Activated T-helper 9 cell treated with anti-CD3 and anti-CD28 coated beads, Interleukin-2, amount 50 U/mL, for 16 hours (primary cell): ENCODE measurements at regions not wholly inside any gene's neighbourhood (a gene's known extent, or its start where the extent isn't known, plus 50 kb on each side); places are given as distances from the start of the nearest gene placed in this dataset.
A peak's percentile ranks its signal among the peaks of the same experiment; 100 is the strongest.

Experiments used
- DNase-seq: peaks from one replicate; pipeline ENCODE4 v3.0.0-alpha.2; 2020; ENCODE audit warnings: low read depth

- no peak for DNase-seq
Observed at GRCh38 chr1:5750186-5751162, 241.8 kb downstream of the NPHP4 start.

GRCh38 chr1:5748286-5749225 lies 243.7 kb downstream of the NPHP4 start:
- DNase-seq: no peak

- no peak for DNase-seq
Observed at GRCh38 chr1:5747426-5748285, 244.6 kb downstream of the NPHP4 start.

GRCh38 chr1:5746611-5747425 lies 245.4 kb downstream of the NPHP4 start:
- no peak for DNase-seq

- DNase-seq: peak; percentile 11
Observed at GRCh38 chr1:5745800-5746610, 246.2 kb downstream of the NPHP4 start.

GRCh38 chr1:5744911-5745799 lies 247.1 kb downstream of the NPHP4 start:
- no peak for DNase-seq

GRCh38 chr1:5744341-5744740 lies 247.9 kb downstream of the NPHP4 start:
- no peak for DNase-seq

- DNase-seq: no peak
Observed at GRCh38 chr1:5743435-5744095, 248.7 kb downstream of the NPHP4 start.

GRCh38 chr1:5742801-5743200 lies 249.4 kb downstream of the NPHP4 start:
- no peak for DNase-seq

- no peak for DNase-seq
Observed at GRCh38 chr1:5742032-5742431, 250.2 kb downstream of the NPHP4 start.

- no peak for DNase-seq
Observed at GRCh38 chr1:5740865-5741860, 251.1 kb downstream of the NPHP4 start.

GRCh38 chr1:5740450-5740849 lies 251.8 kb downstream of the NPHP4 start:
- no peak for DNase-seq

GRCh38 chr1:5739561-5740078 lies 252.6 kb downstream of the NPHP4 start:
- DNase-seq: no peak

GRCh38 chr1:5738911-5739462 lies 253.2 kb downstream of the NPHP4 start:
- DNase-seq: no peak

- no peak for DNase-seq
Observed at GRCh38 chr1:5737081-5737480, 255.1 kb downstream of the NPHP4 start.

- no peak for DNase-seq
Observed at GRCh38 chr1:5734996-5735395, 257.2 kb downstream of the NPHP4 start.

- DNase-seq: no peak
Observed at GRCh38 chr1:5734414-5734813, 257.8 kb downstream of the NPHP4 start.
